ENCODE measurements at regions not wholly inside any gene's neighbourhood (a gene's known extent, or its start where the extent isn't known, plus 50 kb on each side); places are given as distances from the start of the nearest gene placed in this dataset.
A peak's percentile ranks its signal among the peaks of the same experiment; 100 is the strongest.

GRCh38 chr15:93614386-93615104 is 525.5 kb upstream of the RGMA start:
- no peaks in the 10 kb centered on the region for H3K27me3 ChIP-seq
- no peak for TF ChIP-seq CTCF (IDR thresholded peaks at IDR 0.05)
- no peak for TF ChIP-seq POLR2AphosphoS5 (IDR thresholded peaks at IDR 0.05)
- TF ChIP-seq POLR2A (IDR thresholded peaks at IDR 0.05), result no peak
- H3K9me3 ChIP-seq, result no peaks in the 10 kb centered on the region
- H3K4me1 ChIP-seq, result no peaks in the 10 kb centered on the region
- H3K36me3 ChIP-seq, result no peaks in the 10 kb centered on the region
- peak overlapping the region; percentile 52 to 82 for H3K27ac ChIP-seq
- no peak overlapping the region for H3K4me3 ChIP-seq
- intact Hi-C loops (cut with DNase I; ENCODE audit: low total_unique reads), result no loop called here
- DNase-seq (ENCODE audit: low spot score in 2 of 2), result peak in 1 of 2 donors; percentile 18

GRCh38 chr15:93613386-93613785 is 524.4 kb upstream of the RGMA start:
- DNase-seq (ENCODE audit: low spot score in 2 of 2), result no peak
- no peaks in the 10 kb centered on the region for H3K9me3 ChIP-seq
- H3K4me3 ChIP-seq, result no peak overlapping the region
- no peaks in the 10 kb centered on the region for H3K36me3 ChIP-seq
- intact Hi-C loops (cut with DNase I; ENCODE audit: low total_unique reads), result no loop called here
- no peaks in the 10 kb centered on the region for H3K4me1 ChIP-seq
- TF ChIP-seq POLR2AphosphoS5 (IDR thresholded peaks at IDR 0.05) (no peak), CTCF (IDR thresholded peaks at IDR 0.05) (no peak)
- H3K27me3 ChIP-seq, result no peaks in the 10 kb centered on the region
- peak overlapping the region in 1 of 2 donors; percentile 82 for H3K27ac ChIP-seq

- Histone ChIP-seq H3K4me3 (no peak overlapping the region), H3K9me3 (no peaks in the 10 kb centered on the region), H3K4me1 (no peaks in the 10 kb centered on the region), H3K27ac (peak overlapping the region in 1 of 2 donors; percentile 82), H3K36me3 (no peaks in the 10 kb centered on the region), H3K27me3 (no peaks in the 10 kb centered on the region)
- TF ChIP-seq POLR2A (IDR thresholded peaks at IDR 0.05) (no peak), CTCF (IDR thresholded peaks at IDR 0.05) (no peak), POLR2AphosphoS5 (IDR thresholded peaks at IDR 0.05) (no peak)
- intact Hi-C loops (cut with DNase I; ENCODE audit: low total_unique reads), result no loop called here
- no peak for DNase-seq (ENCODE audit: low spot score in 2 of 2)
These were observed 523.9 kb upstream of the RGMA start for GRCh38 chr15:93612953-93613352.

GRCh38 chr15:93610944-93611343 is 521.9 kb upstream of the RGMA start:
- intact Hi-C loops (cut with DNase I; ENCODE audit: low total_unique reads), result no loop called here
- H3K27ac ChIP-seq, result no peak overlapping the region
- no peak overlapping the region for H3K4me3 ChIP-seq
- no peaks in the 10 kb centered on the region for H3K4me1 ChIP-seq
- TF ChIP-seq POLR2A (IDR thresholded peaks at IDR 0.05) (no peak), POLR2AphosphoS5 (IDR thresholded peaks at IDR 0.05) (no peak), CTCF (IDR thresholded peaks at IDR 0.05) (no peak)
- no peak for DNase-seq (ENCODE audit: low spot score in 2 of 2)
- no peaks in the 10 kb centered on the region for H3K36me3 ChIP-seq
- no peaks in the 10 kb centered on the region for H3K27me3 ChIP-seq
- no peaks in the 10 kb centered on the region for H3K9me3 ChIP-seq

GRCh38 chr15:93608643-93609148 is 519.7 kb upstream of the RGMA start:
- TF ChIP-seq POLR2AphosphoS5 (IDR thresholded peaks at IDR 0.05) (no peak), POLR2A (IDR thresholded peaks at IDR 0.05) (no peak), CTCF (IDR thresholded peaks at IDR 0.05) (no peak)
- Histone ChIP-seq H3K4me3 (no peak overlapping the region), H3K9me3 (no peaks in the 10 kb centered on the region), H3K4me1 (no peaks in the 10 kb centered on the region), H3K27ac (no peak overlapping the region), H3K27me3 (no peaks in the 10 kb centered on the region), H3K36me3 (no peaks in the 10 kb centered on the region)
- intact Hi-C loops (cut with DNase I; ENCODE audit: low total_unique reads), result no loop called here
- no peak for DNase-seq (ENCODE audit: low spot score in 2 of 2)
